ENCODE measurements at regions not wholly inside any gene's neighbourhood (a gene's known extent, or its start where the extent isn't known, plus 50 kb on each side); places are given as distances from the start of the nearest gene placed in this dataset.

GRCh38 chr22:47806894-47807293, 1044.4 kb downstream of the TBC1D22A start:
- DNase-seq (ENCODE audit: low spot score): no peak

GRCh38 chr22:47805394-47805935, 1043.0 kb downstream of the TBC1D22A start:
- DNase-seq (ENCODE audit: low spot score): no peak

GRCh38 chr22:47804281-47804680, 1041.8 kb downstream of the TBC1D22A start:
- DNase-seq (ENCODE audit: low spot score): no peak

GRCh38 chr22:47802421-47802820, 1040.0 kb downstream of the TBC1D22A start:
- DNase-seq (ENCODE audit: low spot score): no peak

- no peak for DNase-seq (ENCODE audit: low spot score)
Observed at GRCh38 chr22:47801541-47802245, 1039.2 kb downstream of the TBC1D22A start.

- DNase-seq (ENCODE audit: low spot score): no peak
Observed at GRCh38 chr22:47798229-47798628, 1035.8 kb downstream of the TBC1D22A start.

- DNase-seq (ENCODE audit: low spot score): no peak
Observed at GRCh38 chr22:47797342-47797945, 1035.0 kb downstream of the TBC1D22A start.

GRCh38 chr22:47796128-47796908, 1033.9 kb downstream of the TBC1D22A start:
- no peak for DNase-seq (ENCODE audit: low spot score)

- no peak for DNase-seq (ENCODE audit: low spot score)
Observed at GRCh38 chr22:47795477-47796127, 1033.2 kb downstream of the TBC1D22A start.

- DNase-seq (ENCODE audit: low spot score): no peak
Observed at GRCh38 chr22:47794851-47795250, 1032.4 kb downstream of the TBC1D22A start.

- DNase-seq (ENCODE audit: low spot score): no peak
Observed at GRCh38 chr22:47793304-47794101, 1031.1 kb downstream of the TBC1D22A start.

- no peak for DNase-seq (ENCODE audit: low spot score)
Observed at GRCh38 chr22:47789171-47789570, 1026.7 kb downstream of the TBC1D22A start.

- no peak for DNase-seq (ENCODE audit: low spot score)
Observed at GRCh38 chr22:47788461-47788860, 1026.0 kb downstream of the TBC1D22A start.

- no peak for DNase-seq (ENCODE audit: low spot score)
Observed at GRCh38 chr22:47787501-47788227, 1025.2 kb downstream of the TBC1D22A start.

GRCh38 chr22:47786650-47787290, 1024.3 kb downstream of the TBC1D22A start:
- no peak for DNase-seq (ENCODE audit: low spot score)

GRCh38 chr22:47784991-47785390, 1022.5 kb downstream of the TBC1D22A start:
- no peak for DNase-seq (ENCODE audit: low spot score)

- no peak for DNase-seq (ENCODE audit: low spot score)
Observed at GRCh38 chr22:47784367-47784983, 1022.0 kb downstream of the TBC1D22A start.

GRCh38 chr22:47783433-47784366, 1021.2 kb downstream of the TBC1D22A start:
- DNase-seq (ENCODE audit: low spot score): no peak

Data from SW480 (cell line).